ENCODE measurements at regions not wholly inside any gene's neighbourhood (a gene's known extent, or its start where the extent isn't known, plus 50 kb on each side); places are given as distances from the start of the nearest gene placed in this dataset.
"Not testable (repeated sequence)": the region's sequence is repeated elsewhere in the genome, so short reads cannot be mapped to it uniquely, and the experiment has no call there.

DNA sequence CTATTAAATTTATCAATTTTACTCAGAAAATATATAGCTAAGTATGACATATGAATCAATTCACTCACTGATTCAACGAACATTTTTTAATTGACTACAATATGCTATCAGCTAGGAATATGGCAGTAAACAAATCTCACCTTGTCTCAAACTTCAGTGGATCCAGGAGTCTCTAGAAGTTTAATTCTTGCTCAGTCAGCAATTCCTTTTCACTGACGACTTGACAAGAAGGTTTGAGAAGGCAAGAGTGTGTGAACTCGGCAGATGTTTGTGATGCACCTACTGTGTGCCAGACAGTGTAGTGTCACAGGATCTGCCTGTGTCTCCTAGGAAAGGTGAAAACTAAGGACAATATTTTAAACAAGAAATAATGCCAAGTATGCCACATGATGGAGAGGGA is 4175.7 kb upstream of the OR11H1 start:
- not testable (repeated sequence) for DNase-seq (ENCODE audit: low read depth)

DNA sequence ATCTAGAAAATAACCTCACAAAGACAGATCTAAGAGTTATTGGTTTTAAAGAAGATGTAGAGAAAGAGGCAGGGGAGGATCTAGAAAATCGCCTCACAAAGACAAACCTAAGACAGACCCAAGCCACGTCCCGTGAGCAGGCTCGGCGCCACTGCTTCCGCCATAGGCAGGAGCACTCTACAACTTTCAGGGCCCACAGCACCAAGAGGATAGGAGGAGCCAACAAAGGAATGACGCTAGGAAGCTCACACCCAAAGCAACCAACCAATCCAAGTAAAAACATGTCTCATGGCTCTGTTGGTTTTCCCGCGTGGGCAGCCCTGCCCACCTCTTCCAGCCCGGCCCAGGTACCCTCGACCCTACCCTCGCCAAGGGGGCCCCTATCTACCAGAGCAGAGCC is 4167.4 kb upstream of the OR11H1 start:
- DNase-seq (ENCODE audit: low read depth) = no peak

DNA sequence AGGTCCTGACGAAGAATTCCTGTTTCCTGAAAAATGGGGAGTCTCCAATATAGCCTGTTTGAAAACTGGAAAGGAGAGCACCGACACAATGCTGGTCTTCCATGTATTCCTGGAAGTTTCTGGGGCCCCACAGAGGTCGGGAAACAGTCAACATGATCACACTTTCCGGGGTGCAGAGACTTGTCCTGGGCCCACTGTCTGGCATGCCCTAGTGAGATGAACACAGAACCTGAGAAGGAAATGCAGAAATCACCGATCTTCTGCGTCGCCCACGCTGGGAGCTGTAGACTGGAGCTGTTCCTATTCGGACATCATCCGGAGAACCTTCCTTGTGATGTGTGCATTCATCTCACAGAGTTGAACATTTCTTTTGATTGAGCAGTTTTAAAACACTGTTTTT is 4166.5 kb upstream of the OR11H1 start:
- DNase-seq (ENCODE audit: low read depth) = not testable (repeated sequence)

DNA sequence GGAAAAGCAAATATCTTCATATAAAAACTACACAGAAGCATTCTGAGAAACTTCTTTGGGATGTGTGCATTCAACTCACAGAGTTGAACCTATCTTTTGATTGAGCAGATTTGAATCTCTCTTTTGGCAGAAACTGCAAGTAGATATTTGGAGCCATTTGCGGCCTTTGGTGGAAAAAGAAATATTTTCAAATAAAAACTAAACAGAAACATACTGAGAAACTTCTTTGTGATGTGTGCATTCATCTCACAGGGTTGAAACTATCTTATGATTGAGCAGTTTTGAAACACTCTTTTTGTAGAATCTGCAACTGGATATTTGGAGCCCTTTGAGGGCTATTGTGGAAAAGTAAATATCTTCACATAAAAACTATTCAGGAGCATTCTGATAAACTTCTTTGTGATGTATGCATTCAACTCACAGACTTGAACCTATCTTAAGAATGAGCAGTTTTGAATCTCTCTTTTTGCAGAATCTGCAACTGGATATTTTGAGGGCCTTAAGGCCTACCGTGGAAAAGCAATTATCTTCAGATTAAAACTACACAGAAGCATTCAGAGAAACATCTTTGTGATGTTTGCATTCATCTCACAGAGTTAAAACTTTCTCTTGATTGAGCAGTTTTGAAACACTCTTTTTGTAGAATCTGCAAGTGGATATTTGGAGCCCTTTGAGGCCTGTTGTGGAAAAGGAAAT is 4158.2 kb upstream of the OR11H1 start:
- not testable (repeated sequence) for DNase-seq (ENCODE audit: low read depth)

GRCh38 chr22:11370311-11370710 is 4157.7 kb upstream of the OR11H1 start:
- DNase-seq (ENCODE audit: low read depth) = not testable (repeated sequence)
